ENCODE measurements at regions not wholly inside any gene's neighbourhood (a gene's known extent, or its start where the extent isn't known, plus 50 kb on each side); places are given as distances from the start of the nearest gene placed in this dataset.

DNA sequence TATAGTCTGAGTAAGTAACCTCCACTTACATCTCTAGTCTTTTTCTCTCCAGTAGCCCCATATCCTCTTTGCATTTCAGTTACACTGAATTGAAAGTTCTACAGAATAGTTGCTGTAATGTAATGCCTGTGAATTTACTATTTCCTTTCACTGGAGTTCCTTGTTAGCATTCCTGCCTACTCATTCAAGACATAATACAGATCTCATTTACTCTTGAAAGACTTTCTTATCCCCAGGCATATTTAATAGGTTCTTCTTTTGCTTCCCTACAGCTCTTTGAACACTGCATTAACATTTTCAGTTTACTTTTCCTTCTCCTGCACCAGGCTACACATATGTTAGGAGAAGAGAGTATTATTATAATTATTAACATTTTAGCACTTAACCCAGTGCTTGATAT lies 87.6 kb upstream of the OR13F1 start:
- H3K27ac Mint-ChIP-seq: no peak overlapping the region
- peaks cover 0 to 4% (median 0%) of the 10 kb centered on the region in 5 donors for H3K27me3 Mint-ChIP-seq
- ChIA-PET POLR2A (no interaction called here), CTCF (no interaction called here)
- H3K4me3 Mint-ChIP-seq: no peak overlapping the region
- DNase-seq: no peak
- peaks cover 0 to 7% (median 0%) of the 10 kb centered on the region in 5 donors for H3K36me3 Mint-ChIP-seq
- intact Hi-C loops (cut with micrococcal nuclease): no loop called here
- Histone ChIP-seq H3K4me3 (ENCODE audit: low read length) (no peak overlapping the region), H3K27ac (ENCODE audit: low read depth, low read length) (no peak overlapping the region), H3K27me3 (ENCODE audit: control insufficient read depth in 2 of 2, insufficient read depth in 2 of 2, low read length in 2 of 2) (no peaks in the 10 kb centered on the region), H3K36me3 (ENCODE audit: control insufficient read depth in 2 of 3, insufficient read depth in 3 of 3, low read length in 3 of 3) (no peaks in the 10 kb centered on the region), H3K4me1 (ENCODE audit: control insufficient read depth in 2 of 2, insufficient read depth in 2 of 2, low read length in 2 of 2) (no peaks in the 10 kb centered on the region), H3K9me3 (ENCODE audit: control insufficient read depth in 2 of 3, low read length in 3 of 3) (no peaks in the 10 kb centered on the region)
- H3K4me1 Mint-ChIP-seq: no peaks in the 10 kb centered on the region
- H3K9me3 Mint-ChIP-seq: peaks cover 3 to 23% (median 5%) of the 10 kb centered on the region in 11 donors
- ATAC-seq: no peak

DNA sequence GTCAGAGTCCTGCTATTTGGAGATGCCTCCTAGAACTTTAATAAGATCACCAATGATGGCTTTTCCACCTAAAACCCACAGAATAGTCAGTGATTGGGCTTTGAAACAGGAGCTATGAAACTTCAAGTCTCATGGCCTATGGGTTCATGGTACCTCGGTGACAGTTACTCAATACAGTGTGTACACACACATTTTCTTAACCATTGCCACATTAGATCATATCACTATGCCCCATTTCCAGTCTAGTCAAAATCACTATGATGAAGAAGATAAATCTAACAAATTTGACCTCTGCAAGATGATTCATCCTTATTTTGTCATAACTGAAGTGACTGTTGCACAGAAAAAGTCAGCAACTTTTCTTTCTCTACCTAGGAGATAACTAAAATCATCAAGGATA lies 86.8 kb upstream of the OR13F1 start:
- intact Hi-C loops (cut with micrococcal nuclease): no loop called here
- H3K4me1 Mint-ChIP-seq: no peaks in the 10 kb centered on the region
- no peak for DNase-seq
- H3K27me3 ChIP-seq (ENCODE audit: control insufficient read depth in 2 of 2, insufficient read depth in 2 of 2, low read length in 2 of 2): no peaks in the 10 kb centered on the region
- ChIA-PET POLR2A (no interaction called here), CTCF (no interaction called here)
- H3K9me3 Mint-ChIP-seq: peaks cover 3 to 23% (median 5%) of the 10 kb centered on the region in 11 donors
- H3K27me3 Mint-ChIP-seq: peaks cover 0 to 4% (median 0%) of the 10 kb centered on the region in 5 donors
- no peak overlapping the region for H3K27ac ChIP-seq (ENCODE audit: low read depth, low read length)
- H3K4me1 ChIP-seq (ENCODE audit: control insufficient read depth in 2 of 2, insufficient read depth in 2 of 2, low read length in 2 of 2): no peaks in the 10 kb centered on the region
- no peak overlapping the region for H3K27ac Mint-ChIP-seq
- H3K36me3 ChIP-seq (ENCODE audit: control insufficient read depth in 2 of 3, insufficient read depth in 3 of 3, low read length in 3 of 3): no peaks in the 10 kb centered on the region
- H3K9me3 ChIP-seq (ENCODE audit: control insufficient read depth in 2 of 3, low read length in 3 of 3): no peaks in the 10 kb centered on the region
- peaks cover 0 to 7% (median 0%) of the 10 kb centered on the region in 5 donors for H3K36me3 Mint-ChIP-seq
- no peak overlapping the region for H3K4me3 ChIP-seq (ENCODE audit: low read length)
- no peak for ATAC-seq
- H3K4me3 Mint-ChIP-seq: no peak overlapping the region

DNA sequence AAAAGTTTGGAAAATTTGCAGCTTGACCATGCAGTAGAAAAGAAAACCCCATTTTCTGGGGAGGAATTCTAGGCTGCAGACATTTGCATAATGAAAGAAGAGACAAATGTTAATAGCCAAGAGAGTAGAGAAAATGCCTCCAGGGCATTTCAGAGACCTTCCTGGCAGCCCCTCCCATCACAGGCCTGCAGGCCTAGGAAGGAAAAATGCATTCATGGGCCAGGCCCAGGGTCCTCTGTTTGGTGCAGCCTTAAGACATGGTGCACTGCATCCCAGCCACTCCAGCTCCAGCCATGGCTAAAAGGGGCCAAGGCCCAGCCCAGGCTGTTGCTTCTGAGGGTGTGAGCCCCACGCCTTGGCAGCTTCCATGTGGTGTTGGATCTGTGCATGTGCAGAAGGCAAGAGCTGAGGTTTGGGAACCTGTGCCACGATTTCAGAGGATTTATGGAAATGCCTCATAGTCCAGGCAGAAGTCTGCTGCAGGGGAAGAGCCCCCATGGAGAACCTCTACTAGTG lies 75.0 kb upstream of the OR13F1 start:
- Histone ChIP-seq H3K4me1 (ENCODE audit: control insufficient read depth in 2 of 2, insufficient read depth in 2 of 2, low read length in 2 of 2) (no peaks in the 10 kb centered on the region), H3K9me3 (ENCODE audit: control insufficient read depth in 2 of 3, low read length in 3 of 3) (peaks cover 0 to 7% (median 0%) of the 10 kb centered on the region in 3 experiments), H3K36me3 (ENCODE audit: control insufficient read depth in 2 of 3, insufficient read depth in 3 of 3, low read length in 3 of 3) (no peaks in the 10 kb centered on the region), H3K27me3 (ENCODE audit: control insufficient read depth in 2 of 2, insufficient read depth in 2 of 2, low read length in 2 of 2) (no peaks in the 10 kb centered on the region), H3K27ac (ENCODE audit: low read depth, low read length) (no peak overlapping the region), H3K4me3 (ENCODE audit: low read length) (no peak overlapping the region)
- H3K4me1 Mint-ChIP-seq: no peaks in the 10 kb centered on the region
- no peak overlapping the region for H3K4me3 Mint-ChIP-seq
- no peaks in the 10 kb centered on the region for H3K27me3 Mint-ChIP-seq
- H3K9me3 Mint-ChIP-seq: peaks cover 5 to 35% (median 13%) of the 10 kb centered on the region in 11 donors
- no peak for DNase-seq
- intact Hi-C loops (cut with micrococcal nuclease): no loop called here
- CTCF ChIA-PET: no interaction called here
- no peak for ATAC-seq
- peaks cover 0 to 12% (median 4%) of the 10 kb centered on the region in 5 donors for H3K36me3 Mint-ChIP-seq
- H3K27ac Mint-ChIP-seq: no peak overlapping the region
- POLR2A ChIA-PET: no interaction called here

DNA sequence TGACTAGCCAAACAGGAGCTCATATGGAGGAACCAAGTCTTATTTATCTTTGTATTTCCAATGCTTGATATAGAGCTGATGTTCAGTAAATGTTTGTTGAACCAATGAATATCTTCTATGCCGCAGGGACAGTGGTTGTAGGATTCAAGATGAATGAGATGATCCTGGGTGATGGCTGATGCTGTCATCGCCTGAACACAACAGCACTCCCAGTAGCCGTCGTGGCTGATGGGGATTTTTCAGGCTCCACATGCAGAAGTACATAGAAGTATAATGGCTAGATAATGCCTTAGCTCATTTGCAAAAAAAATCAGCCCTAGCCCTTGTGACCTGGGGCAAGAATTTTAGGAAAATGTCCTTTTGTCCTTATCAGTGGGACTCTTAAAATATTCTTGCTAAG lies 69.0 kb upstream of the OR13F1 start:
- no peak overlapping the region for H3K27ac Mint-ChIP-seq
- Histone ChIP-seq H3K27me3 (ENCODE audit: control insufficient read depth in 2 of 2, insufficient read depth in 2 of 2, low read length in 2 of 2) (no peaks in the 10 kb centered on the region), H3K27ac (ENCODE audit: low read depth, low read length) (no peak overlapping the region), H3K4me3 (ENCODE audit: low read length) (no peak overlapping the region), H3K4me1 (ENCODE audit: control insufficient read depth in 2 of 2, insufficient read depth in 2 of 2, low read length in 2 of 2) (no peaks in the 10 kb centered on the region), H3K36me3 (ENCODE audit: control insufficient read depth in 2 of 3, insufficient read depth in 3 of 3, low read length in 3 of 3) (no peaks in the 10 kb centered on the region), H3K9me3 (ENCODE audit: control insufficient read depth in 2 of 3, low read length in 3 of 3) (no peaks in the 10 kb centered on the region)
- peaks cover 0 to 23% (median 7%) of the 10 kb centered on the region in 11 donors for H3K9me3 Mint-ChIP-seq
- H3K36me3 Mint-ChIP-seq: no peaks in the 10 kb centered on the region
- POLR2A ChIA-PET: no interaction called here
- ATAC-seq (no peak), DNase-seq (no peak)
- H3K27me3 Mint-ChIP-seq: no peaks in the 10 kb centered on the region
- H3K4me1 Mint-ChIP-seq: no peaks in the 10 kb centered on the region
- intact Hi-C loops (cut with micrococcal nuclease): no loop called here
- CTCF ChIA-PET: no interaction called here
- H3K4me3 Mint-ChIP-seq: no peak overlapping the region

DNA sequence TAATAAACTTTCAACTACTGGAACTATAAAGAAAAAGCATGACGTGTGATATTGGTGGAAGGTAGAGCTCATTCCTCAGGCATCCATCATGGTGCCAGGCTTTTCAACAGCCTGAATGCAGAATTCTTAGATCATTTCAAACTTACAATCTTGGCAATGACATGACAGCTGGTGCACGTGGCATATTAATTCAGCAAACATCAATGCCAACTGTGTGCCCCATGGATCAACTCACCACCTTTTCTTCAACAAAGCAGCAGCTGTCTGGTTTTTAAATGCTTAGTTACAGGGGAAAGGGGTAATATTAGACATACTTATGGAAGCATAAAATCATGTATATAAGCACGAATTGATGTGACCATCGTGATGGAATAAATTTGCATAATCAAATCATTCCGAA lies 56.0 kb upstream of the OR13F1 start:
- peaks cover 0 to 9% (median 2%) of the 10 kb centered on the region in 11 donors for H3K9me3 Mint-ChIP-seq
- H3K4me3 ChIP-seq (ENCODE audit: low read length): no peak overlapping the region
- H3K27me3 ChIP-seq (ENCODE audit: control insufficient read depth in 2 of 2, insufficient read depth in 2 of 2, low read length in 2 of 2): no peaks in the 10 kb centered on the region
- no peak overlapping the region for H3K4me3 Mint-ChIP-seq
- no peaks in the 10 kb centered on the region for H3K9me3 ChIP-seq (ENCODE audit: control insufficient read depth in 2 of 3, low read length in 3 of 3)
- DNase-seq (no peak), ATAC-seq (no peak)
- H3K27ac ChIP-seq (ENCODE audit: low read depth, low read length): no peak overlapping the region
- H3K36me3 Mint-ChIP-seq: no peaks in the 10 kb centered on the region
- POLR2A ChIA-PET: no interaction called here
- no peaks in the 10 kb centered on the region for H3K36me3 ChIP-seq (ENCODE audit: control insufficient read depth in 2 of 3, insufficient read depth in 3 of 3, low read length in 3 of 3)
- H3K27me3 Mint-ChIP-seq: peaks cover 0 to 5% (median 0%) of the 10 kb centered on the region in 5 donors
- H3K4me1 ChIP-seq (ENCODE audit: control insufficient read depth in 2 of 2, insufficient read depth in 2 of 2, low read length in 2 of 2): no peaks in the 10 kb centered on the region
- CTCF ChIA-PET: no interaction called here
- H3K4me1 Mint-ChIP-seq: no peaks in the 10 kb centered on the region
- intact Hi-C loops (cut with micrococcal nuclease): no loop called here
- no peak overlapping the region for H3K27ac Mint-ChIP-seq
